HEK293T (cell line): ENCODE measurements at regions not wholly inside any gene's neighbourhood (a gene's known extent, or its start where the extent isn't known, plus 50 kb on each side); places are given as distances from the start of the nearest gene placed in this dataset.

Experiments used
- CTCF ChIA-PET: fragments of 350-600 bp; formaldehyde crosslinking; extraction: SDS; loops from one replicate; lab custom pipeline; 2021; ENCODE audit warnings: antibody characterized with exemption, inconsistent platforms; lab: Yijun Ruan, JAX
- POLR2A ChIA-PET: fragments of 350-600 bp; formaldehyde crosslinking; extraction: SDS; loops from one replicate; lab custom pipeline; 2020; ENCODE audit warnings: antibody characterized with exemption, inconsistent platforms; lab: Yijun Ruan, JAX
- DNase-seq: peaks from one replicate; pipeline ENCODE4 v3.0.0; 2012; ENCODE audit warnings: mixed read lengths; ENCODE audit errors: extremely low spot score
- ARNT ChIP-seq: fragments of 450-650 bp; IDR thresholded peaks from 2 replicates; pipeline ENCODE4 v1.6.1; 2017; ENCODE audit warnings: mild to moderate bottlenecking
- BHLHE40 ChIP-seq: fragments of 450-650 bp; IDR thresholded peaks from 2 replicates; pipeline ENCODE4 v1.6.1; 2016; ENCODE audit warnings: mild to moderate bottlenecking, moderate library complexity, borderline replicate concordance
- CTBP1 ChIP-seq: fragments of 450-650 bp; IDR thresholded peaks from 2 replicates; pipeline ENCODE4 v1.6.1; 2016; ENCODE audit warnings: borderline replicate concordance
- ELF4 ChIP-seq: fragments of 450-650 bp; IDR thresholded peaks from 2 replicates; pipeline ENCODE4 v1.6.1; 2017; ENCODE audit warnings: antibody characterized with exemption
- FOXA1 ChIP-seq: fragments of 450-650 bp; IDR thresholded peaks from 2 replicates; pipeline ENCODE4 v1.6.1; 2016; ENCODE audit warnings: mild to moderate bottlenecking
- FOXK2 ChIP-seq: fragments of 450-650 bp; IDR thresholded peaks from 2 replicates; pipeline ENCODE4 v1.6.1; 2016; ENCODE audit warnings: mild to moderate bottlenecking
- FOXM1 ChIP-seq: fragments of 450-650 bp; IDR thresholded peaks from 2 replicates; pipeline ENCODE4 v1.6.1; 2017; ENCODE audit warnings: mild to moderate bottlenecking, borderline replicate concordance
- HDGF ChIP-seq: fragments of 450-650 bp; IDR thresholded peaks from 2 replicates; pipeline ENCODE4 v1.6.1; 2017; ENCODE audit warnings: antibody characterized with exemption, borderline replicate concordance
- L3MBTL2 ChIP-seq: fragments of 450-650 bp; conservative IDR thresholded peaks from 2 replicates; pipeline ENCODE4 v1.6.1; 2016; ENCODE audit warnings: mild to moderate bottlenecking
- LEF1 ChIP-seq: fragments of 450-650 bp; IDR thresholded peaks from 2 replicates; pipeline ENCODE4 v1.6.1; 2017; ENCODE audit warnings: mild to moderate bottlenecking, borderline replicate concordance
- NFRKB ChIP-seq: fragments of 450-650 bp; IDR thresholded peaks from 2 replicates; pipeline ENCODE4 v1.6.1; 2016; ENCODE audit warnings: mild to moderate bottlenecking, moderate library complexity
- SP1 ChIP-seq: fragments of 450-650 bp; IDR thresholded peaks from 2 replicates; pipeline ENCODE4 v1.6.1; 2017
- SUZ12 ChIP-seq: fragments of 450-650 bp; IDR thresholded peaks from 2 replicates; pipeline ENCODE4 v1.6.1; 2016; ENCODE audit warnings: mild to moderate bottlenecking
- TARDBP ChIP-seq: fragments of 450-650 bp; IDR thresholded peaks from 2 replicates; pipeline ENCODE4 v1.6.1; 2016
- ZNF384 ChIP-seq: fragments of 450-650 bp; IDR thresholded peaks from 2 replicates; pipeline ENCODE4 v1.6.1; 2016
- TF ChIP-seq, protein P1 (sequence below): fragments of 450-650 bp; IDR thresholded peaks from 2 replicates; pipeline ENCODE4 v1.6.1; 2016

DNA sequence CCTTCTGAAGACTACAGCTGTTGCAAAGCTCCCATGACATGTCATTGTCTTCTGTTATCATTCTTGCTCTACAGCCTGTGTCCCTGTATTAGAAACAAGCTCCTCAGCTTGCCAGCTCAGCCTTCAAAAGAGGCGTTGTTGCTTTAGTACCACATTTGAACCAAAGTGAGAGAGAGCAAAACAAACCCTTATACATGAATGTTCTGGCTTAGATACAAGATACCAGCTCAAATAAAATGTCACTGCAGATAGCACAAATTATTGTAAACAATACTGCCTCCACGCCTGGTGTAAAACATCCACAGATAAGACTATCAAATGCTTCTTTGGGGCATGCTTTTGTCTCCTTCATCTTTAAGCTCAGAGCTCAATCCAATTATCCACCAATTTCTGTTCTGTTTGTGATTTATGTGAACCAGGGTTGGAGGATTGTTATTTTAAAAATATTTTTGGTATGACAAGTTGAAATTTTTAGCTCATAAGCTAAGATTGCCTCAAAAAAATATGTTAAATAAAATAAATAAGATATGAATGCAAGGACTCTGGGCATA, 403.6 kb upstream of the CDIN1 start:
- TF ChIP-seq NFRKB (no peak), ELF4 (no peak), HDGF (no peak)
- POLR2A ChIA-PET: no interaction called here
- CTCF ChIA-PET: interaction anchor here (0.7 kb wide), 1 partner anchor 424 kb away, joined by 4 read pairs; no protein-coding TSS in a partner anchor
- DNase-seq: no peak

DNA sequence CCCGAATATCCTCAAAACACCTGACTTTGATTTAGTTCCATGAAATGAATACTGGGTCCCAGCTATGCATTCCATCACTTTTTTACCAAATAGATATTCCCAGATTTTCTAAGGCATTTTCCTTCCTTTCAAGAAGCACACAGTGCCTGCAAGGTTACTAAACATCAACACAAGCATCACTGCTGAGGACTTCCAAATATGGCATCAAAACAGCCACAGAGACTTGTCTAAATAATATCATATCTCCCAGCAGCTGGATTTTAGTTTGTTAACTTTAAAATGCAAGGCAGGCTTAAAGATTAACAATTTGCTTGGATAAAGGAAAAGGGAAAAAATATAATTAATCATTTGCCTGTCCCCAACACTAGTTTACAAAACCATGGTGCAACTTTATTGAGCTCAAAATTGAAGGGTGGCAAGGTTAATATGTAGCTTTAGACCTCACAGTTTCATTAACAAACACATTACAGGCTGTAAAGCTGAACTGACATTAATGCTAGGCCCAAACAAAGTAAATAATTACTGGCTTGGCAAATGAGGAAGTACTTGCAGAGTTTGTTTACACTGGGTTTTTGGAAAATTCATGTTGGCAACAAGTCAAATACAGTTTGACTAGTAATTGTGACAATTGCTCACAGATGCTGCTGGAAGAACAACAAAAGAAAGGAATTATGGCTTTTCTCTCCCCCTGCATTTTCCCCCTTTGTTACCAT, 401.7 kb upstream of the CDIN1 start:
- ChIA-PET POLR2A (no interaction called here), CTCF (no interaction called here)
- no peak for DNase-seq
- TF ChIP-seq FOXM1 (no peak), LEF1 (no peak), FOXK2 (no peak), FOXA1 (no peak), L3MBTL2 (no peak), SUZ12 (no peak), ELF4 (no peak), NFRKB (no peak), ZNF384 (no peak), ARNT (no peak), TARDBP (no peak), SP1 (no peak), HDGF (no peak), CTBP1 (no peak), BHLHE40 (no peak)
- TF ChIP-seq, protein P1, sequence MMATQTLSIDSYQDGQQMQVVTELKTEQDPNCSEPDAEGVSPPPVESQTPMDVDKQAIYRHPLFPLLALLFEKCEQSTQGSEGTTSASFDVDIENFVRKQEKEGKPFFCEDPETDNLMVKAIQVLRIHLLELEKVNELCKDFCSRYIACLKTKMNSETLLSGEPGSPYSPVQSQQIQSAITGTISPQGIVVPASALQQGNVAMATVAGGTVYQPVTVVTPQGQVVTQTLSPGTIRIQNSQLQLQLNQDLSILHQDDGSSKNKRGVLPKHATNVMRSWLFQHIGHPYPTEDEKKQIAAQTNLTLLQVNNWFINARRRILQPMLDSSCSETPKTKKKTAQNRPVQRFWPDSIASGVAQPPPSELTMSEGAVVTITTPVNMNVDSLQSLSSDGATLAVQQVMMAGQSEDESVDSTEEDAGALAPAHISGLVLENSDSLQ: no peak

DNA sequence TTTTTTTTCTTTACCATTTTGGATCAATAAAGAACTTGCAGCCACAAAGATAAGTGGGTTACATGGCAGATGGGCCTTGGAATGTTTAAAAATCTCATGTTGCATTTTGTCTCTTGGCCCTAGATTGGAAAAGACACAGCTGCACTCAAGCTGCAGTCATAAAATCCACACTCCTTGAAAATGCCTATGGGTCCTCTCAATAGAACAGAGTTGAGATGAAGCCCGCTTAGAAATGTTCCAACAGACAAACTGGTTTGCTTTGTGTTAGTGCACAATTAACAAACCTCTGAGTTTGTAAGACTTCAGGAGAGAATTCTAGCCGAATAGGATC, 401.2 kb upstream of the CDIN1 start:
- POLR2A ChIA-PET: no interaction called here
- TF ChIP-seq FOXA1: no peak
- no peak for TF ChIP-seq ZNF384
- TF ChIP-seq BHLHE40: no peak
- TF ChIP-seq TARDBP: no peak
- TF ChIP-seq, protein P1: no peak
- no peak for TF ChIP-seq NFRKB
- no peak for TF ChIP-seq FOXM1
- TF ChIP-seq FOXK2: no peak
- no peak for TF ChIP-seq L3MBTL2
- TF ChIP-seq ELF4: no peak
- no peak for TF ChIP-seq LEF1
- no peak for TF ChIP-seq HDGF
- TF ChIP-seq SUZ12: no peak
- CTCF ChIA-PET: no interaction called here
- DNase-seq: no peak

DNA sequence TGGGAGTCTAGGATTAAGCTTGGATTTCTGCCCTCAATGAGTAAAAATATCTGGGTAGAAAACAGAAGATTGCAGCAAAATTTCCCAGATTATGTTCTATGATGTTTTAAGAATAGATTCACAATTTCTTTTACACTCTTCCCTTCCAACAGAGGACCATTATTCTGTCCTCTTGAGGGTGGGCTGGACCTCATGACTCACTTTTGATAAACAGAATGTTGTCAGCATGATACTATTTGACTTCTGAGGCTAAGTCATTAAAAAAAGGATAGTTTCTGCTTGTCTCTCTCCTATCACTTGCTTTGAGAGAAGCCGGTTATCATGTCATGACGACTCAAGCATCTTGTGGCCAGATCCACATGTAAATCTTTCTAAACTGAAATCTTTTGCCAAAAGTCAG, 396.2 kb upstream of the CDIN1 start:
- CTCF ChIA-PET: no interaction called here
- no peak for TF ChIP-seq CTBP1
- TF ChIP-seq BHLHE40: no peak
- TF ChIP-seq HDGF: no peak
- TF ChIP-seq ARNT: no peak
- TF ChIP-seq, protein P1: no peak
- no peak for TF ChIP-seq FOXK2
- no peak for TF ChIP-seq SP1
- TF ChIP-seq ELF4: no peak
- TF ChIP-seq FOXA1: no peak
- no peak for DNase-seq
- POLR2A ChIA-PET: no interaction called here

DNA sequence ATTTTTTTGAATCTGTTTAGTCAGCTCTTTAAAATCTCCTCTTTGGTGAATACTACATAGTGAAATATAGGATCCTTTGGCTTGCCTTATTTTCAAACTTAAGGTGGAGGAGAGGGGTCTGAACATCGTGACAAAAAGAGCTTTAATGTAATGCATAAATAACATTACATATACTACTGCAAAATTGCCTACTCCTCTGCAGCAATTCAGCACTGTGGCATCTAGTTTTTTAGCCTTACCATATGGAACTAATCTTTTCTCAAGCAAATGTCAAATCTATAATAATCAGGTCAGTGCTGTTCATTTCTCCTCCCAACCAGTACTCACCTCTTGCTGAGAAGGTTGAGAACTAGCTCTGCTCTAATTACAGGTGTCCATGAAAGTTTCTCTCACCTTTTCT, 394.0 kb upstream of the CDIN1 start:
- POLR2A ChIA-PET: no interaction called here
- DNase-seq: no peak
- TF ChIP-seq HDGF (no peak), FOXM1 (no peak), SP1 (no peak), ARNT (no peak), ZNF384 (no peak)
- CTCF ChIA-PET: no interaction called here

DNA sequence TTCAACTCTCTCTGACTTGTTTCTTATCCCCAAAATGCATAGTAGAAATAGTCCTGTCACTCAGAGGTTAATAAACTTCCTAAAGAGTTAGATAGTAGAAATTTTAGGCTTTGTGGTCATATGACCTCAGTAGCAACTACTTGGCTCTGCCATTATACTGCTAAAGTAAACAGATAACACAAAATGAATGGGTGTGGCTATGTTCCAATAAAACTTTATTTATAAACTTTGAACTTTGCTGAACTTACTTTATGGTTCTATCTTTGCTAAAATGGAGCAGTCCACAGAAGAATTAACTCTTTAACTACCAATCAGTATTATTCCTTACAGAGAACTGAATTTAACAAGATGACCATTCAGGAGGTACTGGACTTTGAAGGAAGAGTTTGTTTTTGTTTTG, 393.6 kb upstream of the CDIN1 start:
- CTCF ChIA-PET: no interaction called here
- TF ChIP-seq, protein P1: no peak
- TF ChIP-seq FOXA1 (no peak), HDGF (no peak), FOXK2 (no peak), FOXM1 (no peak), SP1 (no peak), ZNF384 (no peak), NFRKB (no peak), BHLHE40 (no peak), SUZ12 (no peak)
- POLR2A ChIA-PET: no interaction called here
- no peak for DNase-seq
